ENCODE measurements at regions not wholly inside any gene's neighbourhood (a gene's known extent, or its start where the extent isn't known, plus 50 kb on each side); places are given as distances from the start of the nearest gene placed in this dataset.
"Not testable (repeated sequence)": the region's sequence is repeated elsewhere in the genome, so short reads cannot be mapped to it uniquely, and the experiment has no call there.

DNA sequence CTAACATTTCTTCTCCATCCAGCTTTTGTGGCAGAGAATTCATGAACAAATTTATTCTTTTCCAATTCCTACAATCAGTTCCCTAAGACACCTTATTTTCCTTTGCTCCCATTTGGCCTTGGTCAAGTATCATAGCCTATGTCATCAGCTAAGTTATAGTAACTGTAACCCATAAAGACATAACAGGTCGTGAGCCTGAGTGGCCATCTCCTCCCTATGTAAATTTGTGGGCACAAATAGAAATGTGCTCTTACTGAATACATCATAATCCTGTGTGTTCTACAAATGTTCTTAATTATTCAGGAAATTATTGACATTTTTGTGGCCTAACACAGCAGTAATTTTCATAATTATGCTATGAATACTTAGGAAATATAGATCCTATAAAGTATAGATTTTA lies 108.9 kb upstream of the ZNF717 start:
- Histone ChIP-seq H2AFZ (ENCODE audit: low read depth) (no peak overlapping the region), H3K9ac (no peak overlapping the region), H3K4me3 (IDR thresholded peaks at IDR 0.05; ENCODE audit: insufficient read depth, low read depth, low read length) (no peak overlapping the region), H4K20me1 (ENCODE audit: insufficient read depth) (no peaks in the 10 kb centered on the region), H3K4me2 (no peak overlapping the region), H3K27me3 (ENCODE audit: insufficient read depth, low read depth) (no peaks in the 10 kb centered on the region), H3K4me1 (ENCODE audit: low read depth, poor library complexity, severe bottlenecking) (no peaks in the 10 kb centered on the region), H3K36me3 (ENCODE audit: insufficient read depth) (no peaks in the 10 kb centered on the region), H3K27ac (no peak overlapping the region), H3K79me2 (ENCODE audit: insufficient read depth, low read depth) (no peaks in the 10 kb centered on the region)
- TF ChIP-seq, protein P1, sequence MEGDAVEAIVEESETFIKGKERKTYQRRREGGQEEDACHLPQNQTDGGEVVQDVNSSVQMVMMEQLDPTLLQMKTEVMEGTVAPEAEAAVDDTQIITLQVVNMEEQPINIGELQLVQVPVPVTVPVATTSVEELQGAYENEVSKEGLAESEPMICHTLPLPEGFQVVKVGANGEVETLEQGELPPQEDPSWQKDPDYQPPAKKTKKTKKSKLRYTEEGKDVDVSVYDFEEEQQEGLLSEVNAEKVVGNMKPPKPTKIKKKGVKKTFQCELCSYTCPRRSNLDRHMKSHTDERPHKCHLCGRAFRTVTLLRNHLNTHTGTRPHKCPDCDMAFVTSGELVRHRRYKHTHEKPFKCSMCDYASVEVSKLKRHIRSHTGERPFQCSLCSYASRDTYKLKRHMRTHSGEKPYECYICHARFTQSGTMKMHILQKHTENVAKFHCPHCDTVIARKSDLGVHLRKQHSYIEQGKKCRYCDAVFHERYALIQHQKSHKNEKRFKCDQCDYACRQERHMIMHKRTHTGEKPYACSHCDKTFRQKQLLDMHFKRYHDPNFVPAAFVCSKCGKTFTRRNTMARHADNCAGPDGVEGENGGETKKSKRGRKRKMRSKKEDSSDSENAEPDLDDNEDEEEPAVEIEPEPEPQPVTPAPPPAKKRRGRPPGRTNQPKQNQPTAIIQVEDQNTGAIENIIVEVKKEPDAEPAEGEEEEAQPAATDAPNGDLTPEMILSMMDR (conservative IDR thresholded peaks at IDR 0.05; ENCODE audit: low read depth, low read length) = no peak

DNA sequence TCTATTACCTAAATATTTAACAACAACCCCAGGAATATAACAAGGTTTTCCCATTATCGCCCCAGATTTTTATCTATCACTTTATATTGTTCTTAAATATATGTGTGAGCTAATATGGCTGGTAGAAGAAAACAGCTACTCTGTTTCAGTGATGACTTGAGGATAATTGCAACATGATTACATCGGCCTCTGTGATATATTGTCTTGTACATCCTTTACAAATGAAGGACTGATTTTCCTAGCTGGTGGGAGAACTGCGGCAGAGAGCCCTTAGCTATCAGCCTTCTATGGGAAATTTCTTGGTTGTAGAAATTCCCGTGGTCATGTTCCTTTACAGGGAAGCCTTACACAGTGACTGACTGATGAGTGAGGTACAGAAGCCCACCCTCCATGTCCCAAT lies 110.9 kb upstream of the ZNF717 start:
- Histone ChIP-seq H3K36me3 (ENCODE audit: insufficient read depth) (no peaks in the 10 kb centered on the region), H3K4me1 (ENCODE audit: low read depth, poor library complexity, severe bottlenecking) (no peaks in the 10 kb centered on the region), H4K20me1 (ENCODE audit: insufficient read depth) (no peaks in the 10 kb centered on the region), H3K9ac (no peak overlapping the region), H3K4me3 (IDR thresholded peaks at IDR 0.05; ENCODE audit: insufficient read depth, low read depth, low read length) (no peak overlapping the region), H3K27ac (no peak overlapping the region), H3K27me3 (ENCODE audit: insufficient read depth, low read depth) (no peaks in the 10 kb centered on the region), H3K4me2 (no peak overlapping the region), H3K79me2 (ENCODE audit: insufficient read depth, low read depth) (no peaks in the 10 kb centered on the region), H2AFZ (ENCODE audit: low read depth) (no peak overlapping the region)
- TF ChIP-seq, protein P1 (conservative IDR thresholded peaks at IDR 0.05; ENCODE audit: low read depth, low read length) = no peak

DNA sequence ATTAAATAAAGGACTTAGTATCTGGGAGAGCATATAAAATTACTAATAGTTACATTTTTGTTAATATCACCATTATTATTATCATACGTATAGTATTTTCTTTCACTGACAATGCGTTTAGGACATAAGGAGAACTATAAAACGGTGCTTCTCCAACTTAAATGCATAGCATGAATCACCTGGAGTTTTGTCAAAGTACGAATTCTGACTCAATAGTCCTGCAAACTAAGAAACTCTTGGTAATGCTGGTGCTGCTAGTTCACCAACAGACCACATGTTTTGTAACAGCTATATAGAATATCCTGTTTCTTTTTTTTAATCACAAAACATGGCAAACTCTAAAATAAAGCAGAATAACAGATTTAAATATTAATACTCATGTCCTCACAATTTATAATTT lies 116.1 kb upstream of the ZNF717 start:
- H2AFZ ChIP-seq (ENCODE audit: low read depth); H3K4me3 ChIP-seq (IDR thresholded peaks at IDR 0.05; ENCODE audit: insufficient read depth, low read depth, low read length); H3K4me2 ChIP-seq; H3K79me2 ChIP-seq (ENCODE audit: insufficient read depth, low read depth); H4K20me1 ChIP-seq (ENCODE audit: insufficient read depth); H3K27me3 ChIP-seq (ENCODE audit: insufficient read depth, low read depth); H3K27ac ChIP-seq; H3K4me1 ChIP-seq (ENCODE audit: low read depth, poor library complexity, severe bottlenecking); H3K36me3 ChIP-seq (ENCODE audit: insufficient read depth); H3K9ac ChIP-seq: not testable (repeated sequence)

DNA sequence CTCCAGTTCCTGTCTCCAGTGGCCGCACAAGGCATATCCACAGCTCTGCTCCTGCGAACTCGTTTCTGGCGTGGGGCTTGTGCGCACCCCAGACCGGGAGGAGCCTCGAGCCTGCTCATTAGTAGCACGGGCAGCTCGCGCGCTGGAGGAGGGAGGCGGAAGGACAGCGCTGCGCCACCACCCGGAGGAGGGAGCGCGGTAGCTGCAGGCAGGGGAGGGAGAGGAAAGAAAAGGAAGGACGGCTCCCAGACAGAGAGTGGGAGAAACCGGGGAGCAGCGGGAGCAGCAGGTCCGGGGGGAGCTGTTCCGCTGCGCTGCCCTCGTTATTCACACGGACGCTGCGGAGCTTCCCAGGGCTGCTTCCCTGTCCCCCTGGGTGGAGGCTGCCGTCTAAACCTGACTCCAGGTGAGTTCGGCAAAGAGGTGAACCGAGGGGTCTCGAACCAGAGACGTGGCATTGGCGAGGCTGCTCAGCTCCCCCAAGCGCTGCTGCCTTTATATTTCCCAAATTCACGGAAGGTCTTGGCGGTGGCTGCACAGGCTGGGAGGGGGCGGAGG lies 121.3 kb upstream of the ZNF717 start:
- TF ChIP-seq, protein P1 (conservative IDR thresholded peaks at IDR 0.05; ENCODE audit: low read depth, low read length) = no peak
- Histone ChIP-seq H4K20me1 (ENCODE audit: insufficient read depth) (no peaks in the 10 kb centered on the region), H3K4me3 (IDR thresholded peaks at IDR 0.05; ENCODE audit: insufficient read depth, low read depth, low read length) (no peak overlapping the region), H2AFZ (ENCODE audit: low read depth) (no peak overlapping the region), H3K27me3 (ENCODE audit: insufficient read depth, low read depth) (no peaks in the 10 kb centered on the region), H3K4me2 (no peak overlapping the region), H3K9ac (no peak overlapping the region), H3K79me2 (ENCODE audit: insufficient read depth, low read depth) (no peaks in the 10 kb centered on the region), H3K27ac (no peak overlapping the region), H3K4me1 (ENCODE audit: low read depth, poor library complexity, severe bottlenecking) (no peaks in the 10 kb centered on the region), H3K36me3 (ENCODE audit: insufficient read depth) (no peaks in the 10 kb centered on the region)

DNA sequence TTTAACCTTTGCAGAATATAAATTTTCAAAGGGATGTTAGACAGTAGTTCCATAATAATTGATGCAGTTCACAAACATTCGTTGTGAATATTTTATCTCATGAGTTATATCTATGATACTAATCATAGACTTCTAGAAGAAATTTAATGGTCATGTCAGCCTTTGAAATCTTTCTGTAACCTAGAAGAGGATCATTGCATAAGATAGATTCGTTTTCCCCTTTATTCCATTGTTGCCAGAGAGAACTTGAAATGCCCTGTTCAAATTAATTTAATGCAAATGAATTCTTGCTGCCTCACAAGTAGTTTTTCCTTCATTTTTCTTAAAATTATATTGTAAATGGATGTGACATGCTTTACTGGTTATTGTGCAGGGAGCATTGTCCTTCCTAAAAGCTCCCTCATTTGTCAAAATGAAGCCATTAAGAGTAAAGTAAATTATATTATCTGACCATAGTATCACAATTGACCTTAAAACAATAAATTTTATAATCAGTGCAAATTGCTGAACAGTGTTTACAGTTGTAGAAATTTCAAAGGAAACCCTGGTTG lies 128.5 kb upstream of the ZNF717 start:
- Histone ChIP-seq H3K27me3 (ENCODE audit: insufficient read depth, low read depth) (no peaks in the 10 kb centered on the region), H3K4me3 (IDR thresholded peaks at IDR 0.05; ENCODE audit: insufficient read depth, low read depth, low read length) (no peak overlapping the region), H4K20me1 (ENCODE audit: insufficient read depth) (no peaks in the 10 kb centered on the region), H3K4me1 (ENCODE audit: low read depth, poor library complexity, severe bottlenecking) (no peaks in the 10 kb centered on the region), H2AFZ (ENCODE audit: low read depth) (no peak overlapping the region), H3K9ac (no peak overlapping the region), H3K36me3 (ENCODE audit: insufficient read depth) (no peaks in the 10 kb centered on the region), H3K4me2 (no peak overlapping the region), H3K79me2 (ENCODE audit: insufficient read depth, low read depth) (no peaks in the 10 kb centered on the region), H3K27ac (no peak overlapping the region)
- TF ChIP-seq, protein P1 (conservative IDR thresholded peaks at IDR 0.05; ENCODE audit: low read depth, low read length) = no peak

DNA sequence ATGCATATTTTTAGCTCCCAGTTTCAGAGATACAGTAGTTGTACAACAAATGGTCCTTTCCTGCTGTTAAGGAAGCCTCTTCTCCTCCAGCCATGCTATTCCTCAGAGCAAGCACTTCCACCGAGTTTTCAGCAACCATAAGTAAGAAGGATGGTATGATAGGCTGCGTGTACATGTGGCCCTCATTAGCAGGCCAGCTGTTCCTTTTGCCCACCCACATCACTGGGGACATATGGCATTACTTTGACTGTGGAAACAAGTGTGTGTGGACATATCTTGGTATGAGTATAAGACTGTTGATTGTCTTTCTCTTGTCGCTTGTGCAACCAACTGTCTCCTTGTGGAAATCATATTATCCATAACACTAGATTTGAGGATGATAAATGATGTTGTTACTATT lies 129.4 kb upstream of the ZNF717 start:
- not testable (repeated sequence) for H3K9ac ChIP-seq; H3K79me2 ChIP-seq (ENCODE audit: insufficient read depth, low read depth); H3K4me2 ChIP-seq; H2AFZ ChIP-seq (ENCODE audit: low read depth); H3K27ac ChIP-seq; H3K36me3 ChIP-seq (ENCODE audit: insufficient read depth); H3K27me3 ChIP-seq (ENCODE audit: insufficient read depth, low read depth); H3K4me3 ChIP-seq (IDR thresholded peaks at IDR 0.05; ENCODE audit: insufficient read depth, low read depth, low read length); H4K20me1 ChIP-seq (ENCODE audit: insufficient read depth); H3K4me1 ChIP-seq (ENCODE audit: low read depth, poor library complexity, severe bottlenecking)
